ENCODE measurements at regions not wholly inside any gene's neighbourhood (a gene's known extent, or its start where the extent isn't known, plus 50 kb on each side); places are given as distances from the start of the nearest gene placed in this dataset.

- H3K79me2 ChIP-seq (ENCODE audit: control insufficient read depth, insufficient read depth, low read length): no peaks in the 10 kb centered on the region
- intact Hi-C loops (cut with micrococcal nuclease): no loop called here
- H3K9me1 ChIP-seq (ENCODE audit: control insufficient read depth, insufficient read depth, low read length): no peaks in the 10 kb centered on the region
- H3K27ac ChIP-seq (ENCODE audit: extremely low read depth, low read depth, low read length): no peak overlapping the region
- FAIRE-seq (no peak), DNase-seq (ENCODE audit: extremely low read depth in 1 of 4, low spot score in 3 of 4) (no peak), ATAC-seq (no peak)
- no peak overlapping the region for H3K4me2 ChIP-seq (ENCODE audit: insufficient read depth, low read length)
- ChIA-PET CTCF (ENCODE audit: low intra/inter-chr PET ratio) (no interaction called here), POLR2A (no interaction called here)
- no TSS peak for BruUV-seq (replicated peaks)
- no peaks in the 10 kb centered on the region for H4K20me1 ChIP-seq (replicated peaks; ENCODE audit: control insufficient read depth, insufficient read depth, low read length)
- H3K4me3 ChIP-seq: no peak overlapping the region
- no peak overlapping the region for H2AFZ ChIP-seq (ENCODE audit: low read depth, low read length)
- H3K9ac ChIP-seq (ENCODE audit: insufficient read depth in 1 of 2, low read depth in 2 of 2, low read length in 2 of 2): no peak overlapping the region
- H3K4me1 ChIP-seq (replicated peaks in 1 of 2; ENCODE audit: control insufficient read depth in 2 of 2, insufficient read depth in 2 of 2, low read length in 2 of 2): no peaks in the 10 kb centered on the region
- no peaks in the 10 kb centered on the region for H3K27me3 ChIP-seq (ENCODE audit: control insufficient read depth in 2 of 2, insufficient read depth in 2 of 2, low read length in 2 of 2)
- in situ Hi-C loops (cut with MboI): no loop called here
- TF ChIP-seq CTCF (IDR thresholded peaks at IDR 0.05 in 2 of 3, conservative IDR thresholded peaks at IDR 0.05 in 1 of 3; ENCODE audit: insufficient read depth in 2 of 3, low read depth in 1 of 3, low read length in 3 of 3) (no peak), TAL1 (IDR thresholded peaks at IDR 0.05) (no peak), MYC (IDR thresholded peaks at IDR 0.05; ENCODE audit: low read depth, low read length) (no peak), MYC (CRISPR knock-in tag; IDR thresholded peaks at IDR 0.05; ENCODE audit: borderline replicate concordance, low read depth) (no peak), TCF15 (CRISPR knock-in tag; IDR thresholded peaks at IDR 0.05) (no peak), MBD1 (CRISPR knock-in tag; IDR thresholded peaks at IDR 0.05) (no peak), ZNF655 (CRISPR knock-in tag; IDR thresholded peaks at IDR 0.05) (no peak), NCOA6 (IDR thresholded peaks at IDR 0.05) (no peak), ZNF274 (IDR thresholded peaks at IDR 0.05; ENCODE audit: borderline replicate concordance, low read depth, low read length) (no peak), MYBL2 (IDR thresholded peaks at IDR 0.05; ENCODE audit: low read depth) (no peak), MYBL2 (CRISPR knock-in tag; IDR thresholded peaks at IDR 0.05; ENCODE audit: borderline replicate concordance) (no peak), MED1 (CRISPR knock-in tag; IDR thresholded peaks at IDR 0.05; ENCODE audit: borderline replicate concordance) (no peak), FOS (IDR thresholded peaks at IDR 0.05; ENCODE audit: extremely low read depth, insufficient read length) (no peak), TRIM25 (IDR thresholded peaks at IDR 0.05; ENCODE audit: borderline replicate concordance) (no peak), XRCC3 (IDR thresholded peaks at IDR 0.05) (no peak), HDAC2 (IDR thresholded peaks at IDR 0.05) (no peak)
- WGBS (ENCODE audit: insufficient coverage, low coverage, missing lambda C conversion rate): 0% methylated on average over 3 of the region's 3 CpGs
- no peaks in the 10 kb centered on the region; the same call in 1 of the 2 replicates for H3K9me3 ChIP-seq (replicated peaks; ENCODE audit: control insufficient read depth, insufficient read depth, low read depth, low read length)
- H3K36me3 ChIP-seq (ENCODE audit: control insufficient read depth, insufficient read depth, low read length): no peaks in the 10 kb centered on the region
These were observed 837.9 kb downstream of the OTOL1 start for GRCh38 chr3:162334537-162334936.
